Left renal pelvis (tissue), 4 donors: ENCODE measurements at regions not wholly inside any gene's neighbourhood (a gene's known extent, or its start where the extent isn't known, plus 50 kb on each side); places are given as distances from the start of the nearest gene placed in this dataset.
"Not testable (repeated sequence)": the region's sequence is repeated elsewhere in the genome, so short reads cannot be mapped to it uniquely, and the experiment has no call there.

ENCODE experiments used
- DNase-seq, 4 donors: peaks; one replicate each; pipeline ENCODE4 v3.0.0-alpha.2; 2013; ENCODE audit warnings: low read depth in 4 of 4, low spot score in 3 of 4

- no peak for DNase-seq
Observed at GRCh38 chr4:127249767-127250108, 383.0 kb upstream of the INTU start.

- no peak for DNase-seq
Observed at GRCh38 chr4:127250577-127250976, 382.2 kb upstream of the INTU start.

GRCh38 chr4:127251423-127251822 lies 381.3 kb upstream of the INTU start:
- DNase-seq, result no peak

- DNase-seq, result no peak
Observed at GRCh38 chr4:127256500-127256899, 376.3 kb upstream of the INTU start.

- DNase-seq, result no peak
Observed at GRCh38 chr4:127261476-127261875, 371.3 kb upstream of the INTU start.

- DNase-seq, result no peak
Observed at GRCh38 chr4:127268367-127268766, 364.4 kb upstream of the INTU start.

- DNase-seq, result not testable (repeated sequence)
Observed at GRCh38 chr4:127277023-127277422, 355.7 kb upstream of the INTU start.

GRCh38 chr4:127284236-127284635 lies 348.5 kb upstream of the INTU start:
- no peak for DNase-seq

GRCh38 chr4:127291316-127291715 lies 341.4 kb upstream of the INTU start:
- DNase-seq, result no peak

- no peak for DNase-seq
Observed at GRCh38 chr4:127293496-127293895, 339.3 kb upstream of the INTU start.

- no peak for DNase-seq
Observed at GRCh38 chr4:127304356-127304755, 328.4 kb upstream of the INTU start.

- DNase-seq, result no peak
Observed at GRCh38 chr4:127307996-127308395, 324.8 kb upstream of the INTU start.

- no peak for DNase-seq
Observed at GRCh38 chr4:127309369-127310102, 323.2 kb upstream of the INTU start.

GRCh38 chr4:127311371-127311770 lies 321.4 kb upstream of the INTU start:
- no peak for DNase-seq

GRCh38 chr4:127311924-127312323 lies 320.8 kb upstream of the INTU start:
- no peak for DNase-seq

GRCh38 chr4:127313767-127314166 lies 319.0 kb upstream of the INTU start:
- DNase-seq, result no peak

- no peak for DNase-seq
Observed at GRCh38 chr4:127327491-127327890, 305.3 kb upstream of the INTU start.

- no peak for DNase-seq
Observed at GRCh38 chr4:127335073-127335620, 297.6 kb upstream of the INTU start.

GRCh38 chr4:127335732-127336131 lies 297.0 kb upstream of the INTU start:
- no peak for DNase-seq

- not testable (repeated sequence) for DNase-seq
Observed at GRCh38 chr4:127343123-127343522, 289.6 kb upstream of the INTU start.

- no peak for DNase-seq
Observed at GRCh38 chr4:127344071-127344470, 288.7 kb upstream of the INTU start.

- no peak for DNase-seq
Observed at GRCh38 chr4:127347936-127348335, 284.8 kb upstream of the INTU start.
